K562 (cell line): ENCODE measurements at regions not wholly inside any gene's neighbourhood (a gene's known extent, or its start where the extent isn't known, plus 50 kb on each side); places are given as distances from the start of the nearest gene placed in this dataset.

Source experiments
- ATAC-seq: fragments of 200-7000 bp; cut with Tn5 transposase; 3 replicates; pipeline ENCODE4 v1.9.1; 2020; ENCODE audit warnings: moderate library complexity
- BruUV-seq: library from RNA; stranded (reverse); fragments of 400-500 nt; replicated peaks from 2 replicates; lab custom pipeline; 2021; lab: Mats Ljungman, UMichigan
- CTCF ChIA-PET: fragments of 300-600 bp; formaldehyde crosslinking; extraction: SDS; loops from one replicate; lab custom pipeline; 2021; ENCODE audit warnings: low intra/inter-chr PET ratio; lab: Yijun Ruan, JAX
- POLR2A ChIA-PET: fragments of 300-600, 350-650 bp; sonication (Branson Sonifier 250); formaldehyde crosslinking; extraction: SDS; loops from one replicate; lab custom pipeline; 2021; ENCODE audit warnings: antibody characterized with exemption, inconsistent platforms; lab: Yijun Ruan, JAX
- DNase-seq, 4 experiments: peaks; one replicate each; pipeline versions ENCODE4 v3.0.0 to v3.0.0-alpha.2; 2011 to 2018; ENCODE audit warnings: low spot score in 3 of 4, mixed read lengths in 3 of 4; ENCODE audit errors: extremely low read depth in 1 of 4
- FAIRE-seq: peaks from 2 replicates; lab custom pipeline; 2011; peaks lifted over from hg19 to GRCh38; lab: Jason Lieb, UNC
- H2AFZ ChIP-seq: 2 replicates; pipeline ENCODE4 v1.6.0; 2011; ENCODE audit warnings: low read depth, low read length, control low read depth, inconsistent platforms
- H3K27ac ChIP-seq: fragments of 200-600 bp; 3 replicates; pipeline ENCODE4 v1.8.0; 2011; ENCODE audit warnings: low read depth, mild to moderate bottlenecking, control low read depth, inconsistent platforms, low read length, moderate library complexity, mixed read lengths; ENCODE audit errors: extremely low read depth
- H3K27me3 ChIP-seq, 2 experiments: fragments of 300-600 bp in 1 of 2; 2 replicates in 1 of 2; 3 replicates in 1 of 2; pipeline versions ENCODE4 v1.6.0 to v1.8.0; 2011; ENCODE audit warnings: inconsistent platforms in 2 of 2, low read length in 2 of 2, mild to moderate bottlenecking in 1 of 2, mixed read lengths in 1 of 2, moderate library complexity in 1 of 2; ENCODE audit not compliant: control insufficient read depth in 2 of 2, insufficient read depth in 2 of 2
- H3K36me3 ChIP-seq: fragments of 300-600 bp; 3 replicates; pipeline ENCODE4 v1.8.0; 2011; ENCODE audit warnings: mild to moderate bottlenecking, low read length, inconsistent platforms; ENCODE audit not compliant: control insufficient read depth, insufficient read depth
- H3K4me1 ChIP-seq, 2 experiments: fragments of 200-600 bp in 1 of 2; replicated peaks in 1 of 2; 2 replicates in 1 of 2; 3 replicates in 1 of 2; pipeline versions ENCODE4 v1.5.1 to v1.8.0; 2011; ENCODE audit warnings: inconsistent platforms in 2 of 2, low read length in 2 of 2, mild to moderate bottlenecking in 1 of 2, mixed read lengths in 1 of 2, moderate library complexity in 1 of 2; ENCODE audit not compliant: control insufficient read depth in 2 of 2, insufficient read depth in 2 of 2
- H3K4me2 ChIP-seq: 2 replicates; pipeline ENCODE4 v1.6.1; 2011; ENCODE audit warnings: low read length, control low read depth, inconsistent platforms, mixed read lengths; ENCODE audit not compliant: insufficient read depth
- H3K4me3 ChIP-seq: fragments of 200-600 bp; sonication (generic), shearing (Covaris generic); 2 replicates; pipeline ENCODE4 v1.5.1; 2016; ENCODE audit warnings: control low read depth, inconsistent platforms
- H3K79me2 ChIP-seq: fragments of 200-600 bp; 3 replicates; pipeline ENCODE4 v1.8.0; 2011; ENCODE audit warnings: low read length, inconsistent platforms; ENCODE audit not compliant: control insufficient read depth, insufficient read depth
- H3K9ac ChIP-seq, 2 experiments: 2 replicates each; pipeline versions ENCODE4 v1.6.0 to v1.6.1; 2011; ENCODE audit warnings: low read depth in 2 of 2, low read length in 2 of 2, control low read depth in 1 of 2, inconsistent platforms in 1 of 2, mild to moderate bottlenecking in 1 of 2, mixed read lengths in 1 of 2; ENCODE audit not compliant: insufficient read depth in 1 of 2
- H3K9me1 ChIP-seq: one replicate; pipeline ENCODE4 v1.6.0; 2011; ENCODE audit warnings: inconsistent platforms, mild to moderate bottlenecking, low read length, moderate library complexity; ENCODE audit not compliant: control insufficient read depth, insufficient read depth
- H3K9me3 ChIP-seq: replicated peaks from 2 replicates; pipeline ENCODE4 v1.5.1; 2011; ENCODE audit warnings: low read depth, low read length, inconsistent platforms; ENCODE audit not compliant: control insufficient read depth, insufficient read depth
- H4K20me1 ChIP-seq: replicated peaks from 2 replicates; pipeline ENCODE4 v1.6.1; 2011; ENCODE audit warnings: low read length, inconsistent platforms, mixed read lengths; ENCODE audit not compliant: control insufficient read depth, insufficient read depth
- CXXC5 ChIP-seq: fragments of 250-450 bp; sonication (Bioruptor Pico); IDR thresholded peaks from 2 replicates; pipeline ENCODE4 v1.8.0; 2022; ENCODE audit warnings: inconsistent platforms, mild to moderate bottlenecking, moderate library complexity
- ESRRA ChIP-seq: fragments of 450-650 bp; IDR thresholded peaks from 2 replicates; pipeline ENCODE4 v1.6.1; 2014; ENCODE audit warnings: low read depth, mild to moderate bottlenecking, moderate library complexity, borderline replicate concordance
- HMG20B ChIP-seq: fragments of 250-450 bp; sonication (Bioruptor Pico); IDR thresholded peaks from 2 replicates; pipeline ENCODE4 v1.5.0; 2021; ENCODE audit warnings: mild to moderate bottlenecking
- KLF16 ChIP-seq: IDR thresholded peaks from 2 replicates; pipeline ENCODE4 v1.6.1; 2016; ENCODE audit warnings: antibody characterized with exemption
- ZZZ3 ChIP-seq: fragments of 450-650 bp; IDR thresholded peaks from 2 replicates; pipeline ENCODE4 v1.6.1; 2016; ENCODE audit warnings: antibody characterized with exemption, mild to moderate bottlenecking, moderate library complexity
- WGBS: fragments of 100-300 bp; shearing (Covaris generic); methylation state at CpG from one replicate; pipeline ENCODE4 v1.1.6; 2016; ENCODE audit warnings: low coverage, mixed read lengths; ENCODE audit not compliant: insufficient coverage; ENCODE audit errors: missing lambda C conversion rate; 5-methylcytosine and 5-hydroxymethylcytosine counted together
- in situ Hi-C: fragments of 300-500 bp; cut with MboI; formaldehyde crosslinking; loops from 4 replicates; pipeline ENCODE4 v1.15.0; 2018; ENCODE audit warnings: inconsistent platforms, mixed read lengths
- intact Hi-C: fragments of 100-400 bp; cut with micrococcal nuclease; formaldehyde crosslinking; loops from 2 replicates; pipeline ENCODE4 v1.14.2; 2022
- TF ChIP-seq, protein P1 (sequence below), 2 experiments: fragments of 450-650 bp; IDR thresholded peaks; 2 replicates each; pipeline ENCODE4 v1.6.1; 2016
- TF ChIP-seq, protein P2 (sequence below): fragments of 450-650 bp; formaldehyde crosslinking; IDR thresholded peaks from 2 replicates; pipeline ENCODE4 v1.4.0; 2020; ENCODE audit warnings: mild to moderate bottlenecking, mixed read lengths
- TF ChIP-seq, protein P3 (sequence below): conservative IDR thresholded peaks from 2 replicates; pipeline ENCODE4 v1.6.1; 2011; ENCODE audit warnings: low read depth, mild to moderate bottlenecking, low read length; ENCODE audit not compliant: control insufficient read depth

DNA sequence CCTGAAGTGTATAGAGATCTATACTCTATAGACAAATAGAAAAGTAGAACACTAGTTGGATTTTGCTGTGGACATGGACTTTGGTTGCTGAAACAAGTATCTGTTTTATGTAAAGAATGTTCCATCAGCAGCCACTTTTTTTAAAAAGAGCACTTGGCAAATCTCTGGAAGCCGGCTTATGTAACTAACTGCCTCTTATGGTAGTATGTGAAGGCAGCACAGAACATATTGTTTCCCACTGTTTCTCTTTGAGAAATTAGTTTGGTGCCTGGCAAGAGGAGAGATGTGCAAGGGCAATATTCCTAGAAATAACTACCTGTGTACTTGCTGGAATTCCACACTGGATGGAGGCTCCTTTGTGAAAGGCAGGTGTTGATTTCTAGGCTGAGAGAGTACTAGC lies 242.3 kb upstream of the PREP start (continued):
- TF ChIP-seq, protein P1, sequence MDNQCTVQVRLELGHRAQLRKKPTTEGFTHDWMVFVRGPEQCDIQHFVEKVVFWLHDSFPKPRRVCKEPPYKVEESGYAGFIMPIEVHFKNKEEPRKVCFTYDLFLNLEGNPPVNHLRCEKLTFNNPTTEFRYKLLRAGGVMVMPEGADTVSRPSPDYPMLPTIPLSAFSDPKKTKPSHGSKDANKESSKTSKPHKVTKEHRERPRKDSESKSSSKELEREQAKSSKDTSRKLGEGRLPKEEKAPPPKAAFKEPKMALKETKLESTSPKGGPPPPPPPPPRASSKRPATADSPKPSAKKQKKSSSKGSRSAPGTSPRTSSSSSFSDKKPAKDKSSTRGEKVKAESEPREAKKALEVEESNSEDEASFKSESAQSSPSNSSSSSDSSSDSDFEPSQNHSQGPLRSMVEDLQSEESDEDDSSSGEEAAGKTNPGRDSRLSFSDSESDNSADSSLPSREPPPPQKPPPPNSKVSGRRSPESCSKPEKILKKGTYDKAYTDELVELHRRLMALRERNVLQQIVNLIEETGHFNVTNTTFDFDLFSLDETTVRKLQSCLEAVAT (IDR thresholded peaks at IDR 0.05): no peak
- no peak for TF ChIP-seq CXXC5 (CRISPR knock-in tag)
- TF ChIP-seq, protein P2, sequence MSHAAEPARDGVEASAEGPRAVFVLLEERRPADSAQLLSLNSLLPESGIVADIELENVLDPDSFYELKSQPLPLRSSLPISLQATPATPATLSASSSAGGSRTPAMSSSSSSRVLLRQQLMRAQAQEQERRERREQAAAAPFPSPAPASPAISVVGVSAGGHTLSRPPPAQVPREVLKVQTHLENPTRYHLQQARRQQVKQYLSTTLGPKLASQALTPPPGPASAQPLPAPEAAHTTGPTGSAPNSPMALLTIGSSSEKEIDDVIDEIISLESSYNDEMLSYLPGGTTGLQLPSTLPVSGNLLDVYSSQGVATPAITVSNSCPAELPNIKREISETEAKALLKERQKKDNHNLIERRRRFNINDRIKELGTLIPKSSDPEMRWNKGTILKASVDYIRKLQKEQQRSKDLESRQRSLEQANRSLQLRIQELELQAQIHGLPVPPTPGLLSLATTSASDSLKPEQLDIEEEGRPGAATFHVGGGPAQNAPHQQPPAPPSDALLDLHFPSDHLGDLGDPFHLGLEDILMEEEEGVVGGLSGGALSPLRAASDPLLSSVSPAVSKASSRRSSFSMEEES (CRISPR knock-in tag): no peak

DNA sequence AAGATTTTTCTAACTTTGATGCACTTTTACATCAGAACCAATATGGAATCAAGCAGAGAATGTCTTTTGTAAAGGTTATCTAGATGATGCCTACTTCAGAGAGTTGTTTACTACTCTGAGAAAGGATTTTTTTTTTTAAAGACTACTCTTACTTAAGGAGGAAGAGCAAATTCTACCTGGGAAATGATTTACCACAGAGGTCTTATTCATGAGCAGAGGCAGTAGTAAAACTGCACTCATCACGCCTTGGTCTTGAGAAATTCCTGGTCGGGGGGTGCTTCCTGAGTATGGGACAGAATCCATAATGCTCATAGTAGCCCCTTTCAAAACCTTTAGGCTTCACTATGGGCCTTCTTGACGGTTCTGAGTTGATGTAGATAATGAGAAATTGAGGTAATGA lies 241.8 kb upstream of the PREP start:
- H3K4me2 ChIP-seq: no peak overlapping the region
- no peak for TF ChIP-seq KLF16
- TF ChIP-seq ZZZ3: no peak
- TF ChIP-seq ESRRA: no peak
- TF ChIP-seq HMG20B (CRISPR knock-in tag): no peak
- TF ChIP-seq, protein P3, sequence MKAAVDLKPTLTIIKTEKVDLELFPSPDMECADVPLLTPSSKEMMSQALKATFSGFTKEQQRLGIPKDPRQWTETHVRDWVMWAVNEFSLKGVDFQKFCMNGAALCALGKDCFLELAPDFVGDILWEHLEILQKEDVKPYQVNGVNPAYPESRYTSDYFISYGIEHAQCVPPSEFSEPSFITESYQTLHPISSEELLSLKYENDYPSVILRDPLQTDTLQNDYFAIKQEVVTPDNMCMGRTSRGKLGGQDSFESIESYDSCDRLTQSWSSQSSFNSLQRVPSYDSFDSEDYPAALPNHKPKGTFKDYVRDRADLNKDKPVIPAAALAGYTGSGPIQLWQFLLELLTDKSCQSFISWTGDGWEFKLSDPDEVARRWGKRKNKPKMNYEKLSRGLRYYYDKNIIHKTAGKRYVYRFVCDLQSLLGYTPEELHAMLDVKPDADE: no peak
- TF ChIP-seq, all 486 proteins: peak for 0
- no peaks in the 10 kb centered on the region for H3K9me3 ChIP-seq
- H3K79me2 ChIP-seq: no peaks in the 10 kb centered on the region
- no peak for ATAC-seq
- no peak overlapping the region for H3K27ac ChIP-seq
- H3K36me3 ChIP-seq: no peaks in the 10 kb centered on the region
- DNase-seq: no peak
- H4K20me1 ChIP-seq: no peaks in the 10 kb centered on the region
- ChIA-PET CTCF (no interaction called here), POLR2A (no interaction called here)
- no peak for FAIRE-seq
- no peaks in the 10 kb centered on the region for H3K4me1 ChIP-seq
- no peak overlapping the region for H2AFZ ChIP-seq
- no peak overlapping the region for H3K9ac ChIP-seq
- no peaks in the 10 kb centered on the region for H3K9me1 ChIP-seq
- no peak overlapping the region for H3K4me3 ChIP-seq
- intact Hi-C loops (no loop called here), in situ Hi-C loops (no loop called here)
- 0% methylated on average over 3 of the region's 3 CpGs for whole genome bisulfite sequencing
- BruUV-seq: no TSS peak
- peaks cover 3 to 4% of the 10 kb centered on the region in 2 experiments; a peak in 3 of 5 replicates for H3K27me3 ChIP-seq
